Astrocyte of the cerebellum (primary cell): ENCODE measurements at regions not wholly inside any gene's neighbourhood (a gene's known extent, or its start where the extent isn't known, plus 50 kb on each side); places are given as distances from the start of the nearest gene placed in this dataset.
A peak's percentile ranks its signal among the peaks of the same experiment; 100 is the strongest.

Experiments used
- DNase-seq: peaks from one replicate; pipeline ENCODE4 v3.0.0-alpha.2; 2011; ENCODE audit warnings: low read depth
- H3K4me3 ChIP-seq: 2 replicates; pipeline ENCODE4 v1.5.1; 2011; ENCODE audit warnings: mild to moderate bottlenecking, low read depth, low read length, moderate library complexity
- CTCF ChIP-seq: IDR thresholded peaks from 2 replicates; pipeline ENCODE4 v1.5.1; 2012; ENCODE audit warnings: low read length, low read depth, moderate library complexity, mild to moderate bottlenecking; ENCODE audit errors: missing control alignments
- in situ Hi-C: cut with HindIII; loops from 2 replicates; pipeline ENCODE4 v1.10.0; 2017; ENCODE audit warnings: low sequenced_read_pairs

- in situ Hi-C loops: no loop called here
- no peak overlapping the region for H3K4me3 ChIP-seq
- TF ChIP-seq CTCF: no peak
- no peak for DNase-seq
Observed at GRCh38 chr3:194768586-194768985, 82.9 kb downstream of the FAM43A start.

- DNase-seq: peak; percentile 91
- in situ Hi-C loops: no loop called here
- peak overlapping the region; percentile 35 for H3K4me3 ChIP-seq
- TF ChIP-seq CTCF: no peak
Observed at GRCh38 chr3:194769020-194769643, 83.4 kb downstream of the FAM43A start.

- no peak for TF ChIP-seq CTCF
- H3K4me3 ChIP-seq: no peak overlapping the region
- in situ Hi-C loops: no loop called here
- DNase-seq: no peak
Observed at GRCh38 chr3:194772241-194773000, 86.7 kb downstream of the FAM43A start.

GRCh38 chr3:194773216-194773615 is 87.5 kb downstream of the FAM43A start:
- no peak overlapping the region for H3K4me3 ChIP-seq
- in situ Hi-C loops: no loop called here
- no peak for DNase-seq
- TF ChIP-seq CTCF: no peak

GRCh38 chr3:194773771-194774455 is 88.2 kb downstream of the FAM43A start:
- in situ Hi-C loops: no loop called here
- no peak for TF ChIP-seq CTCF
- no peak overlapping the region for H3K4me3 ChIP-seq
- no peak for DNase-seq

GRCh38 chr3:194775266-194775665 is 89.6 kb downstream of the FAM43A start:
- H3K4me3 ChIP-seq: no peak overlapping the region
- TF ChIP-seq CTCF: no peak
- in situ Hi-C loops: no loop called here
- DNase-seq: no peak
